GM13976 (cell line): ENCODE measurements at regions not wholly inside any gene's neighbourhood (a gene's known extent, or its start where the extent isn't known, plus 50 kb on each side); places are given as distances from the start of the nearest gene placed in this dataset.

Experiments
- DNase-seq: peaks from one replicate; pipeline ENCODE4 v3.0.0; 2012; ENCODE audit warnings: low spot score
- in situ Hi-C: fragments of 300-500 bp; cut with MboI; formaldehyde crosslinking; loops from one replicate; pipeline ENCODE4 v1.12.0; 2022; ENCODE audit warnings: low sequenced_read_pairs, mixed read lengths, inconsistent platforms; ENCODE audit not compliant: unreplicated experiment
- TF ChIP-seq, protein P1 (sequence below): IDR thresholded peaks from 2 replicates; pipeline ENCODE4 v1.5.1; 2012; ENCODE audit warnings: borderline replicate concordance, mild to moderate bottlenecking; ENCODE audit not compliant: insufficient read depth; ENCODE audit errors: extremely low read depth, missing control alignments, control extremely low read depth

DNA sequence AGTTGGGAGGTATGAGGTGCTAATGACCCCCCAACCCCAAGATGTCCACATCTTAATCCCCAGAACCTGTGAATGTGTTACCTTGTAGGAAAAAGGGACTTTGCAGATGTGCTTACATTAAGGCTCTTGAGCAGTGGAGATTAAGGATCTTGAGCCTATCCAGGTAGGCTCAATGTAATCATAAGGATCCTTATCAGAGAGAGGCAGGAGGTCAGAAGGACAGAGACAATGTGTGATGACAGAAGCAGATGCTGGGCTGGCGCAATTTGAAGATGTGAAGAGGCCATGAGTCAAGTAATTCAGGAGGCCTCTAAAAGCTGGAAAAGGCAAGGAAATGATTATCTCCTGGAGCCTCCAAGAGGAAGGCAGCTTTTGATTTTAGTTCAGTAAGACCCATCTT lies 90.4 kb upstream of the MAX start:
- TF ChIP-seq, protein P1, sequence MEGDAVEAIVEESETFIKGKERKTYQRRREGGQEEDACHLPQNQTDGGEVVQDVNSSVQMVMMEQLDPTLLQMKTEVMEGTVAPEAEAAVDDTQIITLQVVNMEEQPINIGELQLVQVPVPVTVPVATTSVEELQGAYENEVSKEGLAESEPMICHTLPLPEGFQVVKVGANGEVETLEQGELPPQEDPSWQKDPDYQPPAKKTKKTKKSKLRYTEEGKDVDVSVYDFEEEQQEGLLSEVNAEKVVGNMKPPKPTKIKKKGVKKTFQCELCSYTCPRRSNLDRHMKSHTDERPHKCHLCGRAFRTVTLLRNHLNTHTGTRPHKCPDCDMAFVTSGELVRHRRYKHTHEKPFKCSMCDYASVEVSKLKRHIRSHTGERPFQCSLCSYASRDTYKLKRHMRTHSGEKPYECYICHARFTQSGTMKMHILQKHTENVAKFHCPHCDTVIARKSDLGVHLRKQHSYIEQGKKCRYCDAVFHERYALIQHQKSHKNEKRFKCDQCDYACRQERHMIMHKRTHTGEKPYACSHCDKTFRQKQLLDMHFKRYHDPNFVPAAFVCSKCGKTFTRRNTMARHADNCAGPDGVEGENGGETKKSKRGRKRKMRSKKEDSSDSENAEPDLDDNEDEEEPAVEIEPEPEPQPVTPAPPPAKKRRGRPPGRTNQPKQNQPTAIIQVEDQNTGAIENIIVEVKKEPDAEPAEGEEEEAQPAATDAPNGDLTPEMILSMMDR: no peak
- in situ Hi-C loops: no loop called here
- no peak for DNase-seq

DNA sequence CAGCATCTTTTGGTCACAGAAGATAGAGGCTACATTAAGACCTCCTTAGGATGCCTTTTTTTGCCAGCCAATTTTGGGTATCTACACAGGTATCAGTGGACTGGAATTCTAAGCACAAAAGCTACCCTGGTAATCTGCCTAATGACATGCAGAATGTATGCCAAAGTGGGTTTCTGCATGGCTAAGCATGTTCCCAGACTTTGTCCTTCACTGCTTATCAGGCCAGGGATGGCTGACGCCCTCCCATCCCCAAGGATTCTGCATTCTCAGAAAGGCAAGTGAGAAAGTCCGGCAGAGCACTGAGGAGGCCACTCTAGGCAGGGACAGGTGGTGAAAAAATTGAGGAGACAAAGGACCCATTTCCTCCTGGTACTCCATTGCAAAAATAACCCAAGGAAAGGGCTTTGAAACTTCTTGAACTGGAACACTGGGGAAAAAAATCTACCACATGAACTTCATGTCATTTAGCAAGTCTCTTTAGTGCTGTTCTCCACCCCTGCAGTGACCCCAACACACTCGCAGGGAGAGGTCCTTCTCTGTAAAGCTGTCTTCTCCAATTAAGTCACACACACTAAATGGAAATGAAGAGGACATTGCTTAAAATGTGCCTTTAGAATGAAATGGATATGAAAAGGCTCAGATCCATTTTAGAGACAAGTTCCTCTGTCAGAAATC lies 91.7 kb upstream of the MAX start:
- in situ Hi-C loops: no loop called here
- DNase-seq: no peak
- TF ChIP-seq, protein P1: no peak

DNA sequence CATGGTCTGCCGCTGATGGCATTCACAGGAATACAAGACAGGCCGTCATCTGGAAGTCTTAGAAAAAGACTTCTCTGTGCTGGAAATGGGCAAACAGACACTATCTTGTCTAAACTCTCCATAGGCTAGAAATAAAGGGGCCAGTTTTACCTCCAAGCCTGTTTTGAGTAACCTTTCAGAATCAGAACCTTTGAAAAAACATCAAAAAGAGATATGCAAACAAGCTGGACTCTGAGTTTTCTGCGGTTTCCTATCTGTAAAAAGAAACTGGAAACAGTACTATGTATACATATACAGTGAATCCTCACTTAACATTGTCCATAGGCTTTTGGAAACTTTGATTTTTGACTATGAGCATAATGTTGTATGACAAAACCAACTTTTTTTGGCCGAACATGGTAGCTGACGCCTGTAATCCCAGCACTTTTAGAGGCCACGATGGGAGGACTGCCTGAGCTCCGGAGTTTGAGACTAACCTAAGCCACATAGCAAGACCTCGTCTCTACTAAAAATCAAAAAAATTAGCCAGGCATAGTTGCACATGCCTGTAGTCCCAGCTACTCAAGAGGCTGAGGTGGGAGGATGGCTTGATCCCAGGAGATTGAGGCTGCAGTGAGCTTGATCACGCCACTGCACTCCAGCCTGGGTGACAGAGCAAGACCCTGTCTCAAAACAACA lies 92.9 kb upstream of the MAX start:
- peak; percentile 59 for DNase-seq
- TF ChIP-seq, protein P1: no peak
- in situ Hi-C loops: no loop called here

DNA sequence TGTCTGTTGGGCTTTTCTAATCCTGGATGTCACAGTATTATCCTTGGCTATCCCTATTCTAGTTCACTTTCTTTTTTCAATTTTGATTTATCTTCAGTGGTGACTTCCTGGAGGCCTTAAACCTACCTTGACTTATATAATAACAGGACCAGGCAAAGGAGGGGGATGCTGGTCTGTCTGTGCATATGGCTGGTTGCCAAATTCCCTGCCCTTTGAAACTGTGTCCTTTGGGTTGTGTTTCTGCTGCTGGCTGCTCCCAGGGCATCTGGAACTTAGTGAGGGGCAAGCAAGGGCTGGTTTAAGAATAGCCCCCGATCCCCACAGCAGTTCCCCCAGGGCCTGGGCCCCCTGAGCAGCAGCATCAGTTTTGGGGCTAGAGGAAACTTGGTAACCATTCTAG lies 96.0 kb upstream of the MAX start:
- no peak for DNase-seq
- TF ChIP-seq, protein P1: no peak
- in situ Hi-C loops: no loop called here

DNA sequence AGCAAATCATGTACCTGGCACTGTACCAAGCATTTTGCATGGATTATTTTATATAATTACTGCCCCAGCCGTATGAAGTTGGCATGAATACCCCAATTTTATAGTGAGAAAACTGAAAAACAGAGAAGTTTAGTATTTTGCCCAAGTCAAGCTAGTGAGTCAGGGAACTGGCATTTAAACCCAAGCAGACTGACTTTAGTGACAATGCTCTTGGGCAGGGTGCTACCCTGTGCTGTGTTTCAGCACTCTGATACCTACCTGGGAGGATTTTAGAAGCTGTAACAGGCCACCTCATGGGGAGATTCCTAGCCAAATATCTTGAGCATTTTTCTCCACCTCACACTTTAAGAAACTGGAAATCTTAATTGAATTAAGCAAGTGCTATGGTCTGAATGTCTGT lies 98.1 kb upstream of the MAX start:
- no peak for DNase-seq
- in situ Hi-C loops: no loop called here
- TF ChIP-seq, protein P1: no peak

DNA sequence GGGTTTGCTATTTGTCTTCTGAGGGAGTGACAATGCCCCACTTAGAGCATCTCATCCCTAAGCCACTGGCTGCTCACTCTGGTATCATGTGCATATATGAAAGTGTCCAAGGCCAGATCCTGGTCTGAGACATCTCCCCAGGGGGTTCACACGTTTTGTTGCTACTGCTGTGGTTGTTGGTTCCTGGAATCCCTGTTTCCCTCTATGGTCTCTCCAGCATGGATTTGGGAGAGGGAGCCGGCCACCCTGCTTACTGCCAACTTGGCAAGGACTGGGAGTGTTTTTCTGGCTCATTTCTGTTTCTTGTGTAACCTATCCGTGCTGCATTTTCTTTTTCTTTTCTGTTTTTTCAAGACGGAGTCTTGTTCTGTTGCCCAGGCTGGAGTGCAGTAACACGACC lies 101.3 kb upstream of the MAX start:
- DNase-seq: no peak
- in situ Hi-C loops: no loop called here
- TF ChIP-seq, protein P1: no peak
